Embryonic facial prominence (tissue), 1 donor: ENCODE measurements at regions not wholly inside any gene's neighbourhood (a gene's known extent, or its start where the extent isn't known, plus 50 kb on each side); places are given as distances from the start of the nearest gene placed in this dataset.
"Not testable (repeated sequence)": the region's sequence is repeated elsewhere in the genome, so short reads cannot be mapped to it uniquely, and the experiment has no call there.

ENCODE experiments used
- DNase-seq: peaks from one replicate; pipeline ENCODE4 v3.0.0-alpha.2; 2016; ENCODE audit errors: extremely low spot score

GRCh38 chr4:81595798-81596610 lies 124.3 kb upstream of the RASGEF1B start:
- DNase-seq = no peak

DNA sequence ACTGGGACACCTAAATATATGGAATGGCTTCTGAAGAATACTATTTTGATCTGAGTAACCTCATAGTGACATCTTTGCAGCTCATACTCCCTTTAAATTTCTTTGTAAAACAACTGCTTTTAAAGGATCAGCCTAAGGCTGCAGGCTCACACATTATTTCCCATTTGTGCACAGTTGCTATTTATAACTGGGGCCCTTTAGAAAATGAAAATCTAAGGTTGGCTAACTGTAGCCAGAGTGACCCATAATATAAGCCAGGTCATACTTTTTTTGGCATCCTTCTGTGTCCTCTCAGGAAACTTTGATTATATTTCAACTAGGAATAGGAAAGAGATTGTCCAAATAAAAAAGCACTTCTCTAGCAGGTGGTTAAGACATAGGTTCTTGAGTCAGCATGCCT lies 123.6 kb upstream of the RASGEF1B start:
- no peak for DNase-seq

- DNase-seq = no peak
Measured at GRCh38 chr4:81594490-81595159, 122.9 kb upstream of the RASGEF1B start.

DNA sequence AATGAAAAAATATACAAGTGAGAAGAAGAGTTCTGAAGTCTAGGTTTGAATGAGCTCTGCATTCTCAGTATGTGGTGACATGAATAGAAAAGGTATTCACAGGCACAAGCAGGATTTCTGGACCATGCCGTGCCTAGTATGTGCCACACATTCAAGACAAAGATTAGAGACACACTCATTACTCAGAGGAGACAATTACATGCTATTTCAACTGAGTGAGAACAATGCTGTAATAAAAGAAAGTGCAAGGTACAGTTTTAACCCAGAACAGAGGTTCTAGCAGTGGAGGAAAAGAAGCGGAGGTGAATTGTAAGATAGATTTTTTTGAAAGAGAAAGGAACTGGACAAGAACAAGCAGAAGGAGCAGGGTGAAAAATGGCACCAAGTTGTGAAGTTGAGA lies 121.0 kb upstream of the RASGEF1B start:
- no peak for DNase-seq

DNA sequence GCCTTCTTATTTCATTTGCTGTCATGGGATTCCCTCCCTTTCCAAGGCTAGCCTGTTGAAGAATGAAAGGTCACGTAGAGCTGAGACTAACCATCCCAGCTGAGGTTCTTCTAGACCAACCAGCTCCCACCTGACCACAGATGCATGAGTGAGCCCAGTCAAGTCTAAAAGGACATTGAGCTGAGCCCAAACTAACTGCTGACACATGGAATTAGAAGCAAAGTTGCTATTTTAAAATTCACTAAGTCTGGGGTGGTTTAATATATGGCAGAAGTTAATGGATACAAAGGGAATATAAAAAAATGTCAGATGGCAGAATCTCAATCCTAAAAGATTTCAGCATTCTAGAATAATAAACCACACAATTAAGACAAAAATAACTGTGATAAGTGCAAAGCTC lies 118.9 kb upstream of the RASGEF1B start:
- DNase-seq = no peak

DNA sequence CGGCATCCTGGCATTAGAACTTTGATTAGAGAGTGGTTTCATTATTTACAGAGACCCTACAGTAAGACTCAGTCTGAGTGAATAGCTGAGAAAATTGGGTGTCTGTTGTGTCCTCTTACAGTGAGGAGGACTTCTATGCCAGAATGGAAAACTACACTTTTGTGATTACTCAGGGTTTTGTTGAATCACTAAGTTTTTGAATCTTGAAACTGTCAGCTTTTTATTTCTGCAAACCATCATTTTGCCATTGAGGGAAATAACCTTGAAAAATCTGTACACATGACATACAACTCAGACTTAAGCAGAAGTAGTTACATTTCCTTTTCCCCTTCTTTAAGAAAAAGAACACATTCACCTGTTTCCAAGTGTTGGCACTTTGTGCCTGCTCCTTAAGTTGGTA lies 117.6 kb upstream of the RASGEF1B start:
- no peak for DNase-seq

DNA sequence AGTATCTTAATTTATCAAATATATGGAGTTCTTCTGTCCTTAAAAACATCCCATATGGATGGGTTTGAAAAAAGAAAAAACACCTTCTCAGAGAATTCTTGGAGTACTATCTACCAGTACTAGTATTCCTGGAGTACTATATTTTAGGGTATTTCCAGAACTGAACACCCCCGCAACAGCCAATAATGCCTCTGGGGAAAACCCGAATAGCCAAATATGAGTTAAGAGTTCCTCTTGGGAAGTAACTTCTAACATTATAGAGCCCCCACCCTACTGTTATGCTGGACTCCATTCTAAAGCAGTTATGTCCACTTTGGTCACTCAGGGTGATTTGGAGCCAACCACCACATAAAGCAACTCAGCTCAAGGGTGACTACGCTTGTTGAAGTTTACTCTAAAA lies 115.0 kb upstream of the RASGEF1B start:
- DNase-seq = no peak

DNA sequence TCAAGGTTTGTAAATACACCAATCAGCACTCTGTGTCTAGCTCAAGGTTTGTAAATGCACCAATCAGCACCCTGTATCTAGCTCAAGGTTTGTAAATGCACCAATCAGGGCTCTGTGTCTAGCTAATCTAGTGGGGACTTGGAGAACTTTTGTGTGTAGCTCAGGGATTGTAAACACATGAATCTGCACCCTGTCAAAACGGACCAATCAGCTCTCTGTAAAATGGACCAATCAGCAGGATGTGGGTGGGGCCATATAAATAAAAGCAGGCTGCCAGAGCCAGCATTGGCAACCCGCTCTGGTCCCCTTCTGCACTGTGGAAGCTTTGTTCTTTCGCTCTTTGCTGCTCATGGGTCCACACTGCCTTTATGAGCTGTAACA lies 109.3 kb upstream of the RASGEF1B start:
- DNase-seq = not testable (repeated sequence)

DNA sequence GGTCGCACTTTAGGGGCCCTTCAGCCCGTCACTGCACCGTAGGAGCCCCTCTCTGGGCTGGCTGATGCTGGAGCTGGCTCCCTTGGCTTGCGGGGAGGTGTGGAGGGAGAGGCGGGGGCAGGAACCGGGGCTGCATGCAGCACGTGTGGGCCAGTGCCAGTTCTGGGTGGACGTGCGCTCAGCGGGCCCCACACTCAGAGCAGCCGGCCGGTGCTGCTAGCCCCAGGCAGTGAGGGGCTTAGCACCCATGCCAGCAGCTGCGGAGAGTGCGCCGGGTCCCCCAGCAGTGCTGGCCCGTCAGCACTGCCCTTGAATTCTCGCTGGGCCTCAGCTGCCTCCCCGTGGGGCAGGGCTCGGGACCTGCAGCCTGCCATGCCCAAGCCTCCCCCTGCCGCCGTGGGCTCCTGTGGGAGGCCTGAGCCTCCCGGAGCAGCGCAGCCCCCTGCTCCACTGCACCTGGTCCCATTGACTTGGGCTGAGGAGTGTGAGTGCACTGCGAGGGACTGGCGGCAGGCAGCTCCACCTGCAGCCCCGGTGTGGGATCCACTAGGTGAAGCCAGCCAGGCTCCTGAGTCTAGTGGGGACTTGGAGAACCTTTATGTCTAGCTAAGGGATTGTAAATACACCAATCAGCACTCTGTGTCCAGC lies 108.8 kb upstream of the RASGEF1B start:
- no peak for DNase-seq

GRCh38 chr4:81577392-81577791 lies 105.7 kb upstream of the RASGEF1B start:
- no peak for DNase-seq

DNA sequence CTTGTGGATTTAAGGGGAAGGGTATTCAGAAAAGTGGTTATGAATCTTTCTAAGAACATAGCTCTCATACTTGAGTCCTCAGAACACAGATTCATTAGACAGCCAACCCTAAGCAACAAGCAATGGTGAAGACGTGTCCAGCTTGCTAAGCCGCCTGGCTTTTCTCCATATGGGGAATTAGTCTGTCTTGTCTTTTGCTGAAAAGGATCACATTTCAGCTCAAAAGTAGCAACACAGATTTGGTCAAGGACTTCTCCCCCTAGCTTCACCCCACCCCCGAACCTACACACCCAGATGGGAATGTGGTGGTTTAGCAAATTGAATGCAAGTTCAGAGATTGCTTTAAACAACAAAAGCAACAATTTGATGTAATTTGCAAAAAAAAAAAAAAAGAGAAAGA lies 103.3 kb upstream of the RASGEF1B start:
- DNase-seq = no peak

DNA sequence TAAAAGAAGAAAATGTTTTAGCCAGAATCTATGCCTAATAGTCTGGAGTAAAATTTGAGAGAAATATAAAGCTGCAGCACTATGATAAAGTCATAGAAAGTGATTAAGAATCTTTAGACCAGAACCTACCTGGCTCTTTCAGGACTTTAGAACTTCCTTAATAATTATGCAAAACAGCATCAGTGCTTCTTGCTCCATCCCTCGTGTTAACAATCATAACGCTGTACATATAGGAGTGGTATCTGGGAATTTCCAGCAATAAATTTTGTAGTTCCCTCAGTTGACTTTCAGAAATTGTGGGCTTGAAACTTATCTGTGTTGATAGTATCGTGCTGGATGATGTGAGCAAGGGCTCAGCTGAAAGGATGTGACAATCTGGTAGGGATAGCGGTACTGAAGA lies 102.1 kb upstream of the RASGEF1B start:
- DNase-seq = no peak

DNA sequence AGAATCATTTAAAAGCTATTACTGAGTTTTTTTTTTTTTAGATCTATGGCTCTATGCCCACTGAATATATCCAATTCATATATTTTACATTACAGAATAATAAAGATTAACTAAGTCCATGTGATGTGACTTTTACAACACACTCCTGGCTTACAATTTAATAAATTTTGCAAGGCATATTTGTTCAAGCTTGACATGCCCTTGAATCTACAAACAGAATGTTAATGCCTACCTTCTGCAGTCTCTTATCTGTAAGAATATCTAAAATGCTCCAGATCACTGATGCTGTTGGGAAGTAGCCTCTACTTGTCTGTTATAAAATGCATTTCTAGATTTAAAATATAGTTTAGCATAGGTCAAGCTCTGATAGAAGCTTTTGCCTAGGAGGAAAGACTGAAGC lies 100.7 kb upstream of the RASGEF1B start:
- no peak for DNase-seq

GRCh38 chr4:81571105-81571504 lies 99.4 kb upstream of the RASGEF1B start:
- DNase-seq = no peak

GRCh38 chr4:81566161-81566591 lies 94.5 kb upstream of the RASGEF1B start:
- DNase-seq = no peak

- DNase-seq = no peak
Measured at GRCh38 chr4:81565142-81565870, 93.6 kb upstream of the RASGEF1B start.

DNA sequence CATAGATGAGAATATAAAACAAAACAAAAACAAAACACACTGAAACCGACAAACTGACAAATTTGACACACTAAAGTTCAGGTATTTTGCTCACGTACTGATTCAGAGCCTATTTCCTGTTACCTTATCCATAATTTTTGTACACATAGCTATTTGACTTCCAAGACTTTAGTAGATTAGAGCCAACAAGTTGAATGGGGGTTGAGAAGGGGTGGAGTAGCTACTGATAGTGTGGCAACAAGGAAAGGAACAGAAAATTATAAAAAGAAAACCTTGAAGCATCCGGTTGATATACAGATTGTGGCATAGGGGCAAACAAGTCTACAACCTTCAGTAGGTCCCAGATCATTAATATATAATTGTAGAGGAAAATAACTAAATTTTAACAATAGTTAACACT lies 92.3 kb upstream of the RASGEF1B start:
- DNase-seq = no peak

- no peak for DNase-seq
Measured at GRCh38 chr4:81562093-81562492, 90.4 kb upstream of the RASGEF1B start.

DNA sequence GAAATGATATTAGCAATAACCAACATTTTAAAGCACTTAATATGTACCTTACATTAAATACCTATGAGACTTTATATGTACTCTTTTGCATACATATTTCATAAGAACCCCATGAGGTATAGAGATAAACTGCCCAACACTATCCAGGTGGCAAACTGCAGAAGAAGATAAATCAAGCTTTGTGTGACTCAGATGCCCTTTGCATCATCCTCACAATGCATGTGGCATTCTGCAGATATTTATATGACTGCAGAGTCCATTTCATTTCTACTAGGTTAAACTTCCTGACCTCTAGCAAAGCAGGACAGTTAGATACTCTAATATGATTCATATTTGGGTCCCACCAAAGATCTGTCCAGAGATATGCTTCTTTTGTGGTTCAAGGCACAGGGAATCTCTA lies 85.6 kb upstream of the RASGEF1B start:
- DNase-seq = no peak

GRCh38 chr4:81555489-81555888 lies 83.8 kb upstream of the RASGEF1B start:
- no peak for DNase-seq

GRCh38 chr4:81552086-81552485 lies 80.4 kb upstream of the RASGEF1B start:
- no peak for DNase-seq

DNA sequence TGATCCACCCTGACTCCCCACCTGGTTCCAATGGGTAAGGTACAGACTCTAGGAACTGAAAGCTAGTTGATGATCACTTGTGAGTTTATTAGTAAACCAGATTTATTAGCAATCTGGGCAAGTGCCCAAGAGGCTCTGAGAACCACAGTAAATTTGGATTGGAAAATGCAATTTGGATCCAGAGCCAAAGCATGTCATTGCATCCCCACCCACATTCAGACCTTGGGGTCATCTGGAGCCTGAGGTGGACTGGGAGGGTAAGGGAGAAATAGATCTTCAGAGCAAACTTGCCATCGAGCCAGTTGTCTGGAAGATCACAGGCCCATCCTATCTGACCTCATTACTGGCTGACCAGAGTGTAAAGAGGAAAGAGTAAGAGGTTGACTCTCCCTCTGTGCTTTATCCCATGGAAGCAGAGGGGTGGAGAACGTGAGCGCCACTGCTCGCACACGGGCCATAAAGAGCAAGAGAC lies 78.7 kb upstream of the RASGEF1B start:
- no peak for DNase-seq
